ENCODE measurements at regions not wholly inside any gene's neighbourhood (a gene's known extent, or its start where the extent isn't known, plus 50 kb on each side); places are given as distances from the start of the nearest gene placed in this dataset.

- TF ChIP-seq SP2 (IDR thresholded peaks at IDR 0.05; ENCODE audit: low read length) = no peak
- TF ChIP-seq CBX8 (IDR thresholded peaks at IDR 0.05; ENCODE audit: borderline replicate concordance, low read depth, low read length) = no peak
- no peak for TF ChIP-seq EZH2 (IDR thresholded peaks at IDR 0.05; ENCODE audit: low read depth, low read length, severe bottlenecking)
- TF ChIP-seq RFX5 (IDR thresholded peaks at IDR 0.05; ENCODE audit: borderline replicate concordance, low read depth, low read length) = no peak
- TF ChIP-seq SRF (IDR thresholded peaks at IDR 0.05; ENCODE audit: low read depth, low read length) = no peak
- no peak for TF ChIP-seq SIN3A (conservative IDR thresholded peaks at IDR 0.05 in 1 of 2, IDR thresholded peaks at IDR 0.05 in 1 of 2; ENCODE audit: low read depth in 1 of 2, low read length in 2 of 2)
- TF ChIP-seq BACH1 (IDR thresholded peaks at IDR 0.05; ENCODE audit: low read length) = no peak
- no peak for TF ChIP-seq RBBP5 (IDR thresholded peaks at IDR 0.05; ENCODE audit: borderline replicate concordance, low read depth, low read length)
- no peak for TF ChIP-seq CTCF (IDR thresholded peaks at IDR 0.05; ENCODE audit: control extremely low read depth in 1 of 3, insufficient read depth in 1 of 3, low read depth in 1 of 3, low read length in 3 of 3)
- no peak for TF ChIP-seq POLR2A (IDR thresholded peaks at IDR 0.05; ENCODE audit: control extremely low read depth in 1 of 2, low read depth in 2 of 2, low read length in 2 of 2)
- no peak for TF ChIP-seq SIX5 (IDR thresholded peaks at IDR 0.05; ENCODE audit: low read depth, low read length)
- no peak for TF ChIP-seq JUND (IDR thresholded peaks at IDR 0.05; ENCODE audit: low read length)
- TF ChIP-seq CTBP2 (IDR thresholded peaks at IDR 0.05; ENCODE audit: borderline replicate concordance, insufficient read depth, insufficient read length, low read length) = no peak
These were observed 407.8 kb downstream of the OLFM4 start for GRCh38 chr13:53436396-53436795.
